Thyroid gland (tissue), 4 donors: ENCODE measurements at regions not wholly inside any gene's neighbourhood (a gene's known extent, or its start where the extent isn't known, plus 50 kb on each side); places are given as distances from the start of the nearest gene placed in this dataset.

Source experiments
- POLR2A ChIP-seq, 2 donors: fragments of 450-650 bp; IDR thresholded peaks; one replicate each; pipeline ENCODE4 v1.6.1; 2017; ENCODE audit warnings: antibody characterized with exemption in 2 of 2, mild to moderate bottlenecking in 2 of 2, moderate library complexity in 1 of 2
- TF ChIP-seq, protein P1 (sequence below), 6 experiments: fragments of 200-600 bp in 3 of 6; fragments of 450-650 bp in 3 of 6; sonication (generic) in 3 of 6; IDR thresholded peaks; one replicate each; pipeline ENCODE4 v1.5.1; 2016 to 2019; ENCODE audit warnings: antibody characterized with exemption in 6 of 6, mild to moderate bottlenecking in 2 of 6, inconsistent platforms in 1 of 6, moderate library complexity in 1 of 6

DNA sequence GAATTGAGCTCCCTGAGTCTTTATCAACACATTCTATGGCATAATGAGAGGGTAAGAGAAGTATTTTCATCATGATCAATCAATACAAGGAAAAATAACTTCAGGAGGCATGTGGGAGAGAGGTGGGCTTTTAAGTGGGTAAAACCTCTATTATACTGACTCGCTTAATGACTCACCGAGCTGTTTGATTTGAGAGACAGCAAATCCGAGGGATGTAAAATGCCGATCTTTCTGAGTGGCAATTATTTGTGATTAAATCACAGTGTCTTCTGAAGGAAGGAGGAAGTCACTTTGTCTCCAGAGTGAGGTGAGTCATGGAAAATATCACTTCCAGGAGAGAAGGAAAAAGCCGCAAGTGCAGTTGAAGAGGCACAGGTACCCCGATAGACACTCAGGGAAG, 320.4 kb downstream of the DRD1 start:
- TF ChIP-seq, protein P1, sequence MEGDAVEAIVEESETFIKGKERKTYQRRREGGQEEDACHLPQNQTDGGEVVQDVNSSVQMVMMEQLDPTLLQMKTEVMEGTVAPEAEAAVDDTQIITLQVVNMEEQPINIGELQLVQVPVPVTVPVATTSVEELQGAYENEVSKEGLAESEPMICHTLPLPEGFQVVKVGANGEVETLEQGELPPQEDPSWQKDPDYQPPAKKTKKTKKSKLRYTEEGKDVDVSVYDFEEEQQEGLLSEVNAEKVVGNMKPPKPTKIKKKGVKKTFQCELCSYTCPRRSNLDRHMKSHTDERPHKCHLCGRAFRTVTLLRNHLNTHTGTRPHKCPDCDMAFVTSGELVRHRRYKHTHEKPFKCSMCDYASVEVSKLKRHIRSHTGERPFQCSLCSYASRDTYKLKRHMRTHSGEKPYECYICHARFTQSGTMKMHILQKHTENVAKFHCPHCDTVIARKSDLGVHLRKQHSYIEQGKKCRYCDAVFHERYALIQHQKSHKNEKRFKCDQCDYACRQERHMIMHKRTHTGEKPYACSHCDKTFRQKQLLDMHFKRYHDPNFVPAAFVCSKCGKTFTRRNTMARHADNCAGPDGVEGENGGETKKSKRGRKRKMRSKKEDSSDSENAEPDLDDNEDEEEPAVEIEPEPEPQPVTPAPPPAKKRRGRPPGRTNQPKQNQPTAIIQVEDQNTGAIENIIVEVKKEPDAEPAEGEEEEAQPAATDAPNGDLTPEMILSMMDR (IDR thresholded peaks at IDR 0.05), result no peak
- no peak for TF ChIP-seq POLR2A (IDR thresholded peaks at IDR 0.05)
